OCI-LY1 (cell line): ENCODE measurements at regions not wholly inside any gene's neighbourhood (a gene's known extent, or its start where the extent isn't known, plus 50 kb on each side); places are given as distances from the start of the nearest gene placed in this dataset.

Experiments used
- H2AFZ ChIP-seq: fragments of 200-600 bp; sonication (generic), shearing (Covaris generic); 2 replicates; pipeline ENCODE4 v1.6.0; 2014; ENCODE audit warnings: antibody characterized with exemption, mild to moderate bottlenecking, low read length
- H3F3A ChIP-seq: fragments of 200-600 bp; sonication (generic), shearing (Covaris generic); 2 replicates; pipeline ENCODE4 v1.6.0; 2014; ENCODE audit warnings: mild to moderate bottlenecking, antibody characterized with exemption, low read length, moderate library complexity; ENCODE audit not compliant: insufficient read depth
- H3K27ac ChIP-seq: fragments of 200-600 bp; sonication (generic); 2 replicates; pipeline ENCODE4 v1.5.1; 2014; ENCODE audit warnings: low read length, mixed run types, mild to moderate bottlenecking, low read depth; ENCODE audit not compliant: poor library complexity, severe bottlenecking
- H3K27me3 ChIP-seq: fragments of 200-600 bp; sonication (generic); 2 replicates; pipeline ENCODE4 v1.6.0; 2014; ENCODE audit warnings: antibody characterized with exemption, mild to moderate bottlenecking, low read length, moderate library complexity; ENCODE audit not compliant: insufficient read depth
- H3K36me3 ChIP-seq: fragments of 200-600 bp; sonication (generic); 2 replicates; pipeline ENCODE4 v1.6.1; 2014; ENCODE audit warnings: mild to moderate bottlenecking, antibody characterized with exemption, low read length, moderate library complexity, mixed read lengths; ENCODE audit not compliant: insufficient read depth
- H3K4me1 ChIP-seq: fragments of 200-600 bp; sonication (generic); 2 replicates; pipeline ENCODE4 v1.5.1; 2014; ENCODE audit warnings: mild to moderate bottlenecking, low read length, moderate library complexity; ENCODE audit not compliant: insufficient read depth, severe bottlenecking
- H3K4me2 ChIP-seq: fragments of 200-600 bp; sonication (generic), shearing (Covaris generic); 2 replicates; pipeline ENCODE4 v1.6.1; 2014; ENCODE audit warnings: low read length
- H3K4me3 ChIP-seq: fragments of 200-600 bp; sonication (generic); 2 replicates; pipeline ENCODE4 v1.5.1; 2014; ENCODE audit warnings: low read length, low read depth, mild to moderate bottlenecking, mixed read lengths; ENCODE audit not compliant: poor library complexity, severe bottlenecking
- H3K79me2 ChIP-seq: fragments of 200-600 bp; shearing (Covaris generic); 2 replicates; pipeline ENCODE4 v1.6.1; 2016; ENCODE audit warnings: mixed run types, low read length, mixed read lengths; ENCODE audit not compliant: insufficient read depth
- H3K9ac ChIP-seq: fragments of 200-600 bp; sonication (generic), shearing (Covaris generic); 2 replicates; pipeline ENCODE4 v1.6.1; 2014; ENCODE audit warnings: mild to moderate bottlenecking, low read length, mixed read lengths
- H3K9me2 ChIP-seq: fragments of 200-600 bp; sonication (generic), shearing (Covaris generic); 2 replicates; pipeline ENCODE4 v1.6.1; 2014; ENCODE audit warnings: low read depth, mild to moderate bottlenecking, low read length, mixed read lengths
- H3K9me3 ChIP-seq: fragments of 200-600 bp; shearing (Covaris generic); 2 replicates; pipeline ENCODE4 v1.6.1; 2014; ENCODE audit warnings: low read length, mixed read lengths
- H4K20me1 ChIP-seq: fragments of 200-600 bp; sonication (generic), shearing (Covaris generic); 2 replicates; pipeline ENCODE4 v1.6.0; 2016; ENCODE audit warnings: mild to moderate bottlenecking, low read length; ENCODE audit not compliant: insufficient read depth
- CTCF ChIP-seq: fragments of 200-600 bp; sonication (generic), shearing (Covaris generic); IDR thresholded peaks from 2 replicates; pipeline ENCODE4 v1.5.1; 2017; ENCODE audit warnings: mild to moderate bottlenecking, antibody characterized with exemption, low read length, moderate library complexity, mixed read lengths
- EZH2 ChIP-seq: fragments of 200-600 bp; sonication (generic), shearing (Covaris generic); IDR thresholded peaks from 2 replicates; pipeline ENCODE4 v1.8.0; 2017; ENCODE audit warnings: borderline replicate concordance, mixed run types, mild to moderate bottlenecking, antibody characterized with exemption, low read length, moderate library complexity, mixed read lengths

GRCh38 chr5:159864885-159865691 lies 51.2 kb upstream of the ADRA1B start:
- no peaks in the 10 kb centered on the region for H3K36me3 ChIP-seq
- H3K9me3 ChIP-seq = no peaks in the 10 kb centered on the region
- TF ChIP-seq CTCF (no peak), EZH2 (no peak)
- no peak overlapping the region for H3K4me3 ChIP-seq
- H3F3A ChIP-seq = no peaks in the 10 kb centered on the region
- H3K27ac ChIP-seq = no peak overlapping the region
- H3K9ac ChIP-seq = no peak overlapping the region
- no peaks in the 10 kb centered on the region for H3K4me1 ChIP-seq
- H2AFZ ChIP-seq = no peak overlapping the region
- H3K4me2 ChIP-seq = no peak overlapping the region
- H3K27me3 ChIP-seq = no peaks in the 10 kb centered on the region
- H4K20me1 ChIP-seq = no peaks in the 10 kb centered on the region
- H3K79me2 ChIP-seq = no peaks in the 10 kb centered on the region
- H3K9me2 ChIP-seq = no peaks in the 10 kb centered on the region

- H3K79me2 ChIP-seq = no peaks in the 10 kb centered on the region
- no peaks in the 10 kb centered on the region for H3F3A ChIP-seq
- H3K36me3 ChIP-seq = no peaks in the 10 kb centered on the region
- no peaks in the 10 kb centered on the region for H3K4me1 ChIP-seq
- H3K9ac ChIP-seq = no peak overlapping the region
- no peak overlapping the region for H3K27ac ChIP-seq
- H2AFZ ChIP-seq = no peak overlapping the region
- H4K20me1 ChIP-seq = no peaks in the 10 kb centered on the region
- H3K9me3 ChIP-seq = no peaks in the 10 kb centered on the region
- no peak for TF ChIP-seq EZH2
- no peaks in the 10 kb centered on the region for H3K9me2 ChIP-seq
- H3K27me3 ChIP-seq = no peaks in the 10 kb centered on the region
- no peak overlapping the region for H3K4me2 ChIP-seq
- no peak overlapping the region for H3K4me3 ChIP-seq
These were observed 50.2 kb upstream of the ADRA1B start for GRCh38 chr5:159866093-159866492.
